ENCODE measurements at regions not wholly inside any gene's neighbourhood (a gene's known extent, or its start where the extent isn't known, plus 50 kb on each side); places are given as distances from the start of the nearest gene placed in this dataset.

GRCh38 chr2:209367075-209367747 is 56.6 kb upstream of the MAP2 start:
- TF ChIP-seq CTCF (IDR thresholded peaks at IDR 0.05; ENCODE audit: extremely low read depth, insufficient read depth, missing control alignments), result no peak
- in situ Hi-C loops (cut with MboI; ENCODE audit: low pct_unique_long_range_greater_than_20kb, low sequenced_read_pairs, unreplicated experiment), result no loop called here
- DNase-seq (ENCODE audit: low spot score), result no peak

- no peak for TF ChIP-seq CTCF (IDR thresholded peaks at IDR 0.05; ENCODE audit: extremely low read depth, insufficient read depth, missing control alignments)
- in situ Hi-C loops (cut with MboI; ENCODE audit: low pct_unique_long_range_greater_than_20kb, low sequenced_read_pairs, unreplicated experiment), result no loop called here
- no peak for DNase-seq (ENCODE audit: low spot score)
Measured at GRCh38 chr2:209368406-209368805, 55.4 kb upstream of the MAP2 start.

- no peak for DNase-seq (ENCODE audit: low spot score)
- in situ Hi-C loops (cut with MboI; ENCODE audit: low pct_unique_long_range_greater_than_20kb, low sequenced_read_pairs, unreplicated experiment), result no loop called here
- no peak for TF ChIP-seq CTCF (IDR thresholded peaks at IDR 0.05; ENCODE audit: extremely low read depth, insufficient read depth, missing control alignments)
Measured at GRCh38 chr2:209368914-209369313, 54.9 kb upstream of the MAP2 start.

GRCh38 chr2:209369656-209370055 is 54.2 kb upstream of the MAP2 start:
- in situ Hi-C loops (cut with MboI; ENCODE audit: low pct_unique_long_range_greater_than_20kb, low sequenced_read_pairs, unreplicated experiment), result no loop called here
- no peak for DNase-seq (ENCODE audit: low spot score)
- no peak for TF ChIP-seq CTCF (IDR thresholded peaks at IDR 0.05; ENCODE audit: extremely low read depth, insufficient read depth, missing control alignments)

GRCh38 chr2:209371407-209371806 is 52.4 kb upstream of the MAP2 start:
- no peak for TF ChIP-seq CTCF (IDR thresholded peaks at IDR 0.05; ENCODE audit: extremely low read depth, insufficient read depth, missing control alignments)
- DNase-seq (ENCODE audit: low spot score), result no peak
- in situ Hi-C loops (cut with MboI; ENCODE audit: low pct_unique_long_range_greater_than_20kb, low sequenced_read_pairs, unreplicated experiment), result no loop called here

All from GM13977 (cell line).